ENCODE measurements at regions not wholly inside any gene's neighbourhood (a gene's known extent, or its start where the extent isn't known, plus 50 kb on each side); places are given as distances from the start of the nearest gene placed in this dataset. TPM values are rescaled to one million over a fixed set of nuclear protein-coding genes. Genes with fewer than 3 reads are reported as not detected.
A peak's percentile ranks its signal among the peaks of the same experiment; 100 is the strongest.
"Not testable (repeated sequence)": the region's sequence is repeated elsewhere in the genome, so short reads cannot be mapped to it uniquely, and the experiment has no call there.

- DNase-seq: no peak
Observed at GRCh38 chr1:88557014-88557413, 127.1 kb upstream of the PKN2 start.

GRCh38 chr1:88560621-88561020 lies 123.5 kb upstream of the PKN2 start:
- no peak for DNase-seq

- DNase-seq: no peak
Observed at GRCh38 chr1:88562991-88563390, 121.1 kb upstream of the PKN2 start.

- no peak for DNase-seq
Observed at GRCh38 chr1:88566615-88567387, 117.3 kb upstream of the PKN2 start.

- no peak for DNase-seq
Observed at GRCh38 chr1:88571506-88571905, 112.6 kb upstream of the PKN2 start.

GRCh38 chr1:88579598-88579997 lies 104.5 kb upstream of the PKN2 start:
- no peak for DNase-seq

- no peak for DNase-seq
Observed at GRCh38 chr1:88581703-88582102, 102.4 kb upstream of the PKN2 start.

GRCh38 chr1:88593358-88593757 lies 90.7 kb upstream of the PKN2 start:
- DNase-seq: no peak

- no peak for DNase-seq
Observed at GRCh38 chr1:88595355-88596002, 88.6 kb upstream of the PKN2 start.

- not testable (repeated sequence) for DNase-seq
Observed at GRCh38 chr1:88597973-88598372, 86.1 kb upstream of the PKN2 start.

GRCh38 chr1:88608139-88608943 lies 75.7 kb upstream of the PKN2 start:
- DNase-seq: peak; percentile 16

GRCh38 chr1:88609051-88609450 lies 75.0 kb upstream of the PKN2 start:
- DNase-seq: peak; percentile 2

GRCh38 chr1:88610687-88611086 lies 73.4 kb upstream of the PKN2 start:
- no peak for DNase-seq

GRCh38 chr1:88612292-88612691 lies 71.8 kb upstream of the PKN2 start:
- no peak for DNase-seq

- DNase-seq: peak; percentile 12
Observed at GRCh38 chr1:88612773-88613172, 71.3 kb upstream of the PKN2 start.

- no peak for DNase-seq
Observed at GRCh38 chr1:88618331-88618730, 65.7 kb upstream of the PKN2 start.

- DNase-seq: not testable (repeated sequence)
Observed at GRCh38 chr1:88623101-88623500, 61.0 kb upstream of the PKN2 start.

Small RNAs in the stretch of these regions (small RNA-seq; reads per million reads assigned to genes)
- gene AL049861.1 (ENCODE audit: low replicate concordance) (not detected), gene RF02271 (ENCODE audit: low replicate concordance) (not detected), gene RN7SL583P (ENCODE audit: low replicate concordance) (not detected), gene RNA5SP52 (ENCODE audit: low replicate concordance) (not detected)

All from tongue (tissue), 2 donors.